Endodermal cell (in vitro differentiated cells): ENCODE measurements at regions not wholly inside any gene's neighbourhood (a gene's known extent, or its start where the extent isn't known, plus 50 kb on each side); places are given as distances from the start of the nearest gene placed in this dataset.
A peak's percentile ranks its signal among the peaks of the same experiment; 100 is the strongest.

Experiments
- DNase-seq: peaks from one replicate; pipeline ENCODE4 v3.0.0-alpha.2; 2017
- H3K27ac ChIP-seq: 2 replicates; pipeline ENCODE4 v1.5.1; 2013; ENCODE audit warnings: mild to moderate bottlenecking, low read depth, low read length, moderate library complexity
- H3K27me3 ChIP-seq: 2 replicates; pipeline ENCODE4 v1.6.1; 2013; ENCODE audit warnings: mild to moderate bottlenecking, low read length, moderate library complexity; ENCODE audit not compliant: insufficient read depth, control insufficient read depth, poor library complexity, severe bottlenecking
- H3K36me3 ChIP-seq: 2 replicates; pipeline ENCODE4 v1.7.0; 2013; ENCODE audit warnings: mild to moderate bottlenecking, low read length, moderate library complexity; ENCODE audit not compliant: control insufficient read depth, insufficient read depth
- H3K4me1 ChIP-seq: one replicate; pipeline ENCODE4 v1.7.0; 2013; ENCODE audit warnings: low read length; ENCODE audit not compliant: control insufficient read depth, insufficient read depth
- H3K4me3 ChIP-seq: 2 replicates; pipeline ENCODE4 v1.5.1; 2013; ENCODE audit warnings: mild to moderate bottlenecking, low read length, moderate library complexity
- H3K9ac ChIP-seq: 2 replicates; pipeline ENCODE4 v1.6.1; 2013; ENCODE audit warnings: mild to moderate bottlenecking, low read length, moderate library complexity; ENCODE audit not compliant: poor library complexity, severe bottlenecking; ENCODE audit errors: extremely low read depth
- H3K9me3 ChIP-seq: 2 replicates; pipeline ENCODE4 v1.6.1; 2013; ENCODE audit warnings: mild to moderate bottlenecking, low read length, moderate library complexity; ENCODE audit not compliant: control insufficient read depth
- H3K27ac Mint-ChIP-seq: 2 replicates; pipeline ENCODE4 v1.8.0; 2020; ENCODE audit warnings: mixed read lengths
- H3K27me3 Mint-ChIP-seq: 2 replicates; pipeline ENCODE4 v1.8.0; 2021; ENCODE audit warnings: mild to moderate bottlenecking, mixed read lengths; ENCODE audit not compliant: insufficient read depth
- H3K36me3 Mint-ChIP-seq: 2 replicates; pipeline ENCODE4 v1.8.0; 2020; ENCODE audit warnings: low read depth, mixed read lengths
- H3K4me1 Mint-ChIP-seq: 2 replicates; pipeline ENCODE4 v1.8.0; 2020; ENCODE audit warnings: mixed read lengths
- H3K4me3 Mint-ChIP-seq: 2 replicates; pipeline ENCODE4 v1.8.0; 2020; ENCODE audit warnings: mild to moderate bottlenecking, moderate library complexity, mixed read lengths
- H3K9me3 Mint-ChIP-seq: 2 replicates; pipeline ENCODE4 v1.8.0; 2020; ENCODE audit warnings: mild to moderate bottlenecking, mixed read lengths
- WGBS, 2 experiments: methylation state at CpG; one replicate each; pipeline versions ENCODE4 v1.1.5 to v1.1.7; 2013; ENCODE audit warnings: missing lambda C conversion rate in 2 of 2, mixed read lengths in 1 of 2; ENCODE audit not compliant: insufficient coverage in 1 of 2, insufficient read length in 1 of 2; 5-methylcytosine and 5-hydroxymethylcytosine counted together
- TF ChIP-seq, protein P1 (sequence below): fragments of 200-600 bp; sonication (generic); conservative IDR thresholded peaks from 2 replicates; pipeline ENCODE4 v1.5.0; 2021; ENCODE audit warnings: antibody characterized with exemption, mild to moderate bottlenecking

DNA sequence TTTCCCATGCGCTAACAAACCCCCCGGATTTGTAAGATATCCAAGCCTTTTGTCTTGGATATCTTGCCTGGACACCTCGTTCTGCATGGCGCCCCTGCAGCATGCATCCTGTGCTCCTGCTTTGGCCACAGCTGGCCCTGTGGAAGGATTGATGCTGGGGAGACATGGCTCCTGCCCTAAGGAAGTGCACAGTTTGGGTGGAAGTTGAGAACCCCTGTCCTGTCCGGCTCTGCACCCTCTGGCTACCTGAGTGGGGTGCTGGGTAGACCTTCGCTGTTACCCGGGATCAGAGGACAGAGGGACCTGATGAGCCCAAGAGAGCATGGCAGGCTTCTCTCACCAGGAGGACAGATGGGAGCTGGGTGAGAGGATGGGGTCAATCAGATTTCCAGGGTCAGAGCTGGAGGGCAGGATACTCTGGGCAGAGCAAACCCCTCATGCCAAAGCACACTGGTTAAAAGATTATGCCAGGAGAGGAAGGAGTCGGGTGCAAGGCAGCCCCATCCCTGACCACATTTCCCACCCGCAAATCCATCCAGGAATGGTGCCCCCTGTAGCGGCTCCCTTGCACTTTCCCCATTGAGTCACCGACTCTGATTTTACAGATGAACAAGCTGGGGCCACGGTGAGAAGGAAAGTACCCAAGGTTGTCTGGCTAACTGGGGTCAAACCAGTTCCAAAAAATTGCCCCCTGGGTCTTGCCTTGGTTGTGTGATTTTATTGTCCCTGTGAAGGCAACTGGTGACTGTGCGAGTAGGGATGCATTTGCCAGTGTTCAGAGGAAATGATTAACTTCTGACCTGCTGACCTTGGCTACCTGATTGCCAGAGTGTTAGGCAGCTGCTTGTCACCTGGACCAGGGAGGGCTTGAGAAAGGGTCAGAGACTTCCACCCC, 290.1 kb upstream of the ZMIZ1 start:
- no peak overlapping the region for H3K27ac Mint-ChIP-seq

DNA sequence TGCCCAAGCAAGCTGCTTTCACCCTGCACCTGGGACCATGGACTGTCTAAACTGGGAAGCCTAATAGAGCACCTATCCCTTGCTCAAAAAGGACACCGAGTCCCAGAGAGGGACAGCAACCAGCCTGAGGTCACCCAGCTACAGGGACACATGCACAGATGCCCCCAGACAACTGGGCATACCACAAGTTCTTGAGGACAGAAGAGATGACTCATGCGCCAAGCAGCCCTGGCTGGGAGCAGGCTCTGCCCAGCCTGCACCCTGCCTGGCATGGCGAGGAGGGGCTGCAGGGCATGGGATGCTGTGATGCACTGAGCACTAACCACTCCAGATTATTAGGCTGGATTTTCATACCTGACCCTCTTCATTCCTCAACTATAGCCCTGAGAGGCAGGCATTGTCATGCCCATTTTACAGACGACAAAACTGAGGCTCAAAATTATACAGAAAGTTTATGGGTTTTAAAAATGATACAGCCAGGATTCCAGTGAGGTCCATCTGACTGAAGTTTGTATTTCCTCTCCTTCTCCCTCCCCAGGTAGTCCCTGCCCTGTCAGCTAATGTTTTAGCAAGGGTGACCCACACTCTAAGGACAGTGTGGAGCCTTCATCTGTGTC, 289.3 kb upstream of the ZMIZ1 start:
- TF ChIP-seq, protein P1, sequence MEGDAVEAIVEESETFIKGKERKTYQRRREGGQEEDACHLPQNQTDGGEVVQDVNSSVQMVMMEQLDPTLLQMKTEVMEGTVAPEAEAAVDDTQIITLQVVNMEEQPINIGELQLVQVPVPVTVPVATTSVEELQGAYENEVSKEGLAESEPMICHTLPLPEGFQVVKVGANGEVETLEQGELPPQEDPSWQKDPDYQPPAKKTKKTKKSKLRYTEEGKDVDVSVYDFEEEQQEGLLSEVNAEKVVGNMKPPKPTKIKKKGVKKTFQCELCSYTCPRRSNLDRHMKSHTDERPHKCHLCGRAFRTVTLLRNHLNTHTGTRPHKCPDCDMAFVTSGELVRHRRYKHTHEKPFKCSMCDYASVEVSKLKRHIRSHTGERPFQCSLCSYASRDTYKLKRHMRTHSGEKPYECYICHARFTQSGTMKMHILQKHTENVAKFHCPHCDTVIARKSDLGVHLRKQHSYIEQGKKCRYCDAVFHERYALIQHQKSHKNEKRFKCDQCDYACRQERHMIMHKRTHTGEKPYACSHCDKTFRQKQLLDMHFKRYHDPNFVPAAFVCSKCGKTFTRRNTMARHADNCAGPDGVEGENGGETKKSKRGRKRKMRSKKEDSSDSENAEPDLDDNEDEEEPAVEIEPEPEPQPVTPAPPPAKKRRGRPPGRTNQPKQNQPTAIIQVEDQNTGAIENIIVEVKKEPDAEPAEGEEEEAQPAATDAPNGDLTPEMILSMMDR = no peak
- H3K36me3 Mint-ChIP-seq = no peaks in the 10 kb centered on the region
- H3K4me3 Mint-ChIP-seq = no peak overlapping the region
- peaks cover 14% of the 10 kb centered on the region for H3K4me1 Mint-ChIP-seq
- no peaks in the 10 kb centered on the region for H3K27me3 Mint-ChIP-seq
- H3K9ac ChIP-seq = no peak overlapping the region
- H3K9me3 ChIP-seq = no peaks in the 10 kb centered on the region
- no peaks in the 10 kb centered on the region for H3K36me3 ChIP-seq
- peaks cover 13% of the 10 kb centered on the region for H3K9me3 Mint-ChIP-seq
- DNase-seq = peak; percentile 30
- H3K4me1 ChIP-seq = no peaks in the 10 kb centered on the region
- no peaks in the 10 kb centered on the region for H3K27me3 ChIP-seq
- WGBS, 2 experiments = 89 to 100% methylated on average over 1 to 4 of the region's 4 CpGs
- H3K27ac Mint-ChIP-seq = no peak overlapping the region
- no peak overlapping the region for H3K27ac ChIP-seq
- H3K4me3 ChIP-seq = no peak overlapping the region

More for the DNA sequence above, 290.1 kb upstream of the ZMIZ1 start:
- Mint-ChIP-seq H3K27me3 (no peaks in the 10 kb centered on the region), H3K4me3 (no peak overlapping the region), H3K4me1 (peaks cover 14% of the 10 kb centered on the region), H3K9me3 (peaks cover 9% of the 10 kb centered on the region), H3K36me3 (no peaks in the 10 kb centered on the region)
- H3K36me3 ChIP-seq = no peaks in the 10 kb centered on the region
- H3K27me3 ChIP-seq = no peaks in the 10 kb centered on the region
- no peak overlapping the region for H3K9ac ChIP-seq
- no peaks in the 10 kb centered on the region for H3K9me3 ChIP-seq
- TF ChIP-seq, protein P1 = no peak
- peak; percentile 30 for DNase-seq
- H3K4me3 ChIP-seq = no peak overlapping the region
- WGBS, 2 experiments = 94% methylated on average over 7 to 13 of the region's 13 CpGs
- H3K4me1 ChIP-seq = no peaks in the 10 kb centered on the region
- no peak overlapping the region for H3K27ac ChIP-seq

DNA sequence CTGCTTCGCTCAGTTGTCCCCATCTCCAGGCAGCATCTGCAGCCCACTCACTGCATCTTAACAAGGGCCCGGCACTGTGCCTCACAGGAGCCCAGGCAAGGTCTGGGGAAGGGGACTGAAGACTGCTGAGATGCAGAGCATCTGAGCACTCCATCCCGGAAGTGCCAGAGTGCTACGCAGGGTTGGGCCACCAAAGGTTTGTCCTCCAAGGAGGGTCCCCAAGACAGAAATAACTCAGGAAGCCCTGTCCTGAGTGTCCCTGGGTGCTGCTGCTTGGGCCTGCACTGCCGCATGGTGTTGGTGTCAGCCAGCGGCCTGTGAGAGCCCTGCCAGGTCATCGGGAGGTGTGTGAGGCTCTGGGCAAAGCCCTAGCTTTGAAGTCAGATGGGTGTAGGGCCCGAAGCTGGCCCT, 288.2 kb upstream of the ZMIZ1 start:
- H3K27me3 ChIP-seq = no peaks in the 10 kb centered on the region
- no peaks in the 10 kb centered on the region for H3K4me1 ChIP-seq
- TF ChIP-seq, protein P1 = no peak
- Mint-ChIP-seq H3K27ac (no peak overlapping the region), H3K36me3 (no peaks in the 10 kb centered on the region), H3K4me3 (no peak overlapping the region), H3K9me3 (peaks cover 13% of the 10 kb centered on the region), H3K27me3 (no peaks in the 10 kb centered on the region), H3K4me1 (peaks cover 5% of the 10 kb centered on the region)
- no peak overlapping the region for H3K9ac ChIP-seq
- no peaks in the 10 kb centered on the region for H3K36me3 ChIP-seq
- no peak overlapping the region for H3K4me3 ChIP-seq
- DNase-seq = peak; percentile 40
- no peaks in the 10 kb centered on the region for H3K9me3 ChIP-seq
- 95 to 100% methylated on average over 5 to 8 of the region's 8 CpGs for WGBS, 2 experiments
- no peak overlapping the region for H3K27ac ChIP-seq
